OCI-LY3 (cell line): ENCODE measurements at regions not wholly inside any gene's neighbourhood (a gene's known extent, or its start where the extent isn't known, plus 50 kb on each side); places are given as distances from the start of the nearest gene placed in this dataset.

Source experiments
- H2AFZ ChIP-seq: fragments of 200-600, 300-600 bp; shearing (Covaris generic); 2 replicates; pipeline ENCODE4 v1.6.0; 2014; ENCODE audit warnings: antibody characterized with exemption, low read depth, low read length
- H3K27ac ChIP-seq: fragments of 200-600, 300-600 bp; sonication (generic); 2 replicates; pipeline ENCODE4 v1.5.1; 2014; ENCODE audit warnings: mild to moderate bottlenecking, low read length, moderate library complexity, mixed read lengths
- H3K27me3 ChIP-seq: fragments of 200-600, 300-600 bp; sonication (generic); 2 replicates; pipeline ENCODE4 v1.6.1; 2014; ENCODE audit warnings: low read depth, low read length, mixed read lengths
- H3K36me3 ChIP-seq: fragments of 200-600, 300-600 bp; sonication (generic); replicated peaks from 2 replicates; pipeline ENCODE3; 2014; ENCODE audit warnings: low read depth, low read length, mixed read lengths
- H3K4me1 ChIP-seq: fragments of 300-600, 200-600 bp; sonication (generic); 2 replicates; pipeline ENCODE4 v1.6.1; 2014; ENCODE audit warnings: low read length, mixed read lengths
- H3K4me2 ChIP-seq: fragments of 200-600, 300-600 bp; sonication (generic); 2 replicates; pipeline ENCODE4 v1.6.1; 2014; ENCODE audit warnings: low read length, mixed read lengths
- H3K4me3 ChIP-seq: fragments of 300-600, 200-600 bp; sonication (generic); 2 replicates; pipeline ENCODE4 v1.5.1; 2014; ENCODE audit warnings: antibody characterized with exemption, mild to moderate bottlenecking, low read length, moderate library complexity
- H3K79me2 ChIP-seq: fragments of 300-600, 200-600 bp; shearing (Covaris generic); 2 replicates; pipeline ENCODE4 v1.6.1; 2014; ENCODE audit warnings: mild to moderate bottlenecking, low read length, mixed read lengths
- H3K9ac ChIP-seq: fragments of 300-600, 200-600 bp; shearing (Covaris generic); 2 replicates; pipeline ENCODE4 v1.6.0; 2014; ENCODE audit warnings: mild to moderate bottlenecking, low read length, moderate library complexity
- H3K9me3 ChIP-seq: fragments of 200-600, 300-600 bp; shearing (Covaris generic); 2 replicates; pipeline ENCODE4 v1.6.1; 2014; ENCODE audit warnings: low read length, mixed read lengths; ENCODE audit not compliant: insufficient read depth
- H4K20me1 ChIP-seq: fragments of 200-600, 300-600 bp; sonication (generic); 2 replicates; pipeline ENCODE4 v1.6.1; 2016; ENCODE audit warnings: low read length, mixed read lengths; ENCODE audit not compliant: insufficient read depth
- EZH2phosphoT487 ChIP-seq: fragments of 200-600 bp; shearing (Covaris generic); IDR thresholded peaks from 2 replicates; pipeline ENCODE4 v1.6.1; 2018; ENCODE audit warnings: antibody characterized with exemption, mixed run types, low read depth
- TF ChIP-seq, protein P1 (sequence below): fragments of 200-600, 300-600 bp; sonication (generic); IDR thresholded peaks from 2 replicates; pipeline ENCODE4 v1.5.1; 2014; ENCODE audit warnings: antibody characterized with exemption, low read length, low read depth

- Histone ChIP-seq H3K9ac (no peak overlapping the region), H3K36me3 (no peaks in the 10 kb centered on the region), H3K79me2 (no peaks in the 10 kb centered on the region), H2AFZ (no peak overlapping the region), H3K27ac (no peak overlapping the region), H3K9me3 (no peaks in the 10 kb centered on the region), H3K27me3 (0 out of 2 replicates have a peak, but pooled peaks cover 3% of the 10 kb centered on the region), H3K4me2 (no peak overlapping the region), H3K4me1 (no peaks in the 10 kb centered on the region), H3K4me3 (no peak overlapping the region), H4K20me1 (no peaks in the 10 kb centered on the region)
- TF ChIP-seq, protein P1, sequence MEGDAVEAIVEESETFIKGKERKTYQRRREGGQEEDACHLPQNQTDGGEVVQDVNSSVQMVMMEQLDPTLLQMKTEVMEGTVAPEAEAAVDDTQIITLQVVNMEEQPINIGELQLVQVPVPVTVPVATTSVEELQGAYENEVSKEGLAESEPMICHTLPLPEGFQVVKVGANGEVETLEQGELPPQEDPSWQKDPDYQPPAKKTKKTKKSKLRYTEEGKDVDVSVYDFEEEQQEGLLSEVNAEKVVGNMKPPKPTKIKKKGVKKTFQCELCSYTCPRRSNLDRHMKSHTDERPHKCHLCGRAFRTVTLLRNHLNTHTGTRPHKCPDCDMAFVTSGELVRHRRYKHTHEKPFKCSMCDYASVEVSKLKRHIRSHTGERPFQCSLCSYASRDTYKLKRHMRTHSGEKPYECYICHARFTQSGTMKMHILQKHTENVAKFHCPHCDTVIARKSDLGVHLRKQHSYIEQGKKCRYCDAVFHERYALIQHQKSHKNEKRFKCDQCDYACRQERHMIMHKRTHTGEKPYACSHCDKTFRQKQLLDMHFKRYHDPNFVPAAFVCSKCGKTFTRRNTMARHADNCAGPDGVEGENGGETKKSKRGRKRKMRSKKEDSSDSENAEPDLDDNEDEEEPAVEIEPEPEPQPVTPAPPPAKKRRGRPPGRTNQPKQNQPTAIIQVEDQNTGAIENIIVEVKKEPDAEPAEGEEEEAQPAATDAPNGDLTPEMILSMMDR = no peak
- TF ChIP-seq EZH2phosphoT487 = no peak
These were observed 295.3 kb upstream of the PRKCQ start for GRCh38 chr10:6875269-6875865.

- H3K27ac ChIP-seq = no peak overlapping the region
- no peak overlapping the region for H3K9ac ChIP-seq
- no peaks in the 10 kb centered on the region for H3K79me2 ChIP-seq
- H3K4me1 ChIP-seq = no peaks in the 10 kb centered on the region
- H3K4me3 ChIP-seq = no peak overlapping the region
- no peaks in the 10 kb centered on the region for H4K20me1 ChIP-seq
- TF ChIP-seq, protein P1 = no peak
- no peak for TF ChIP-seq EZH2phosphoT487
- no peaks in the 10 kb centered on the region for H3K9me3 ChIP-seq
- 0 out of 2 replicates have a peak, but pooled peaks cover 3% of the 10 kb centered on the region for H3K27me3 ChIP-seq
- H2AFZ ChIP-seq = no peak overlapping the region
- H3K4me2 ChIP-seq = no peak overlapping the region
- H3K36me3 ChIP-seq = no peaks in the 10 kb centered on the region
These were observed 291.1 kb upstream of the PRKCQ start for GRCh38 chr10:6871128-6871527.

DNA sequence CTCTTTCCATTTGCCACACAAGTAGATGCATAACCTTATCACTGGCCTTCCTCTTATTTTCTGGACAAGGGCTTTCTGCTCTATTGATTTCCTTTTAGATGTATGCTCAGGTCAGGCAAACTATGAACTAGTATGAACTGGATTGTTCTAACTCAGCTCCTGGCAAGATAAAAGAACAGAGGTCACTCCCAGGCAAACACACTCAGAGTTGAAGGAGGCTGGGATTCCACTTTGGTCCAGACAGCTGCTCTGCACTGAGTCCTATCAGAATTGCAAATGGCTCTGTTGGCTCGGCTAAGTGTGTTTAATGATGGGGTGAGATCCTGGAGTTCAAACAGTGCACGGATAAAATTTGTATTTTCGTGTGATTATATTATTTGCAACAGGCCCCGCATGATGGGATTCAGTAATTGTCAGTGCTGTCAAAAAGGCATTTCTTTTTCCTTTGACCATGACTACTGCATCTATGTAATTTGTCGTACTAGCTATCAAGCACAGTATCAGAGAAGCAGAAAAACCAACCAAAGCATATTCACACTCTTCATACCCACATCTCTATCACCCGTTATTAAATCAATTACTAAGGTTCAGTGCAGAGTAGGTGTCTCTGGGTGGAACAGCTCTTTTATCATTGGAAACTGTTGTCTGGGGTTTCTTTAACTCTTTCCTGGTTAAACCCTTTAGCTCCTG is 288.1 kb upstream of the PRKCQ start:
- Histone ChIP-seq H3K27me3 (no peaks in the 10 kb centered on the region), H3K36me3 (no peaks in the 10 kb centered on the region), H3K4me3 (no peak overlapping the region), H3K4me2 (no peak overlapping the region), H3K27ac (no peak overlapping the region), H3K79me2 (no peaks in the 10 kb centered on the region), H3K9me3 (no peaks in the 10 kb centered on the region), H4K20me1 (no peaks in the 10 kb centered on the region), H3K4me1 (no peaks in the 10 kb centered on the region), H3K9ac (no peak overlapping the region), H2AFZ (no peak overlapping the region)
- no peak for TF ChIP-seq EZH2phosphoT487
- TF ChIP-seq, protein P1 = no peak

DNA sequence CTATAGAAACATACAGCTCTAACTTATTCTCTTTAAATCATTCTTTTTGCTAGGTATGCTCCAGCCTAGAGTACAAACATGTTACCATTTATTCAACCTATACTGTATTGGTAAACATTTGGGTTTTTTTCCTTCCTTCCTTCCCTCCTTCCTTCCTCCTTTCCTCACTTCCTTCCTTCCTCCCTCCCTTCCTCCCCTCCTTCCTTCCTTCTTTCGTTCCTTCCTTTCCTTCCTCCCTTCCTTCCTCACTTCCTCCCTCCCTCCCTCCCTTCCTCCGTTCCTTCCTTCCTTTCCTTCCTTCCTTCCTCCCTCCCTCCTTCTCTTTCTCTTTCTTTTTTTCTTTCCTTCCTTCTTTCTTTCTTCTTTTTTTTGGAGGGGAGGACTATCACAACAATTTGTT is 286.7 kb upstream of the PRKCQ start:
- no peak for TF ChIP-seq EZH2phosphoT487
- TF ChIP-seq, protein P1 = no peak
- H2AFZ ChIP-seq = no peak overlapping the region
- H3K27ac ChIP-seq = no peak overlapping the region
- H3K4me3 ChIP-seq = no peak overlapping the region
- no peaks in the 10 kb centered on the region for H3K4me1 ChIP-seq
- no peaks in the 10 kb centered on the region for H3K9me3 ChIP-seq
- no peaks in the 10 kb centered on the region for H3K27me3 ChIP-seq
- H3K36me3 ChIP-seq = no peaks in the 10 kb centered on the region
- H4K20me1 ChIP-seq = no peaks in the 10 kb centered on the region
- no peak overlapping the region for H3K4me2 ChIP-seq
- no peak overlapping the region for H3K9ac ChIP-seq
- H3K79me2 ChIP-seq = no peaks in the 10 kb centered on the region
